ENCODE measurements at regions not wholly inside any gene's neighbourhood (a gene's known extent, or its start where the extent isn't known, plus 50 kb on each side); places are given as distances from the start of the nearest gene placed in this dataset.

GRCh38 chr6:24009319-24009718, 116.7 kb upstream of the NRSN1 start:
- ChIA-PET CTCF (no interaction called here), POLR2A (ENCODE audit: unreplicated experiment) (interaction anchor here (0.6 kb wide), 1 partner anchor 381 kb away, joined by 3 read pairs; no protein-coding TSS in a partner anchor)
- no peaks in the 10 kb centered on the region for H3K79me2 ChIP-seq (ENCODE audit: low read depth)
- intact Hi-C loops (cut with micrococcal nuclease; ENCODE audit: unreplicated experiment): no loop called here
- H3K4me1 ChIP-seq (replicated peaks; ENCODE audit: insufficient read depth): no peaks in the 10 kb centered on the region
- no peaks in the 10 kb centered on the region for H3K36me3 ChIP-seq (ENCODE audit: low read depth)
- no peaks in the 10 kb centered on the region for H3K27me3 ChIP-seq (ENCODE audit: insufficient read depth, low read depth)
- no peak overlapping the region for H3K4me3 ChIP-seq
- H3K9me3 ChIP-seq (ENCODE audit: insufficient read depth, low read depth): no peaks in the 10 kb centered on the region
- H3K9me2 ChIP-seq (ENCODE audit: insufficient read depth): no peaks in the 10 kb centered on the region
- no peak overlapping the region for H3K27ac ChIP-seq
- H4K20me1 ChIP-seq (ENCODE audit: insufficient read depth): no peaks in the 10 kb centered on the region
- H2AFZ ChIP-seq: no peak overlapping the region
- H3K4me2 ChIP-seq: no peak overlapping the region
- TF ChIP-seq EZH2 (IDR thresholded peaks at IDR 0.05; ENCODE audit: low read depth) (no peak), CTCF (conservative IDR thresholded peaks at IDR 0.05) (no peak)
- BruUV-seq (replicated peaks): no TSS peak
- no peak for DNase-seq
- no peaks in the 10 kb centered on the region for H3F3A ChIP-seq (ENCODE audit: insufficient read depth, low read depth)

GRCh38 chr6:24010133-24010532, 115.9 kb upstream of the NRSN1 start:
- Histone ChIP-seq H4K20me1 (ENCODE audit: insufficient read depth) (no peaks in the 10 kb centered on the region), H3K27me3 (ENCODE audit: insufficient read depth, low read depth) (no peaks in the 10 kb centered on the region), H3F3A (ENCODE audit: insufficient read depth, low read depth) (no peaks in the 10 kb centered on the region), H3K9me3 (ENCODE audit: insufficient read depth, low read depth) (no peaks in the 10 kb centered on the region), H3K27ac (no peak overlapping the region), H3K4me1 (replicated peaks; ENCODE audit: insufficient read depth) (no peaks in the 10 kb centered on the region), H3K4me3 (no peak overlapping the region), H3K4me2 (no peak overlapping the region), H3K36me3 (ENCODE audit: low read depth) (no peaks in the 10 kb centered on the region), H2AFZ (no peak overlapping the region), H3K9me2 (ENCODE audit: insufficient read depth) (no peaks in the 10 kb centered on the region), H3K79me2 (ENCODE audit: low read depth) (no peaks in the 10 kb centered on the region)
- CTCF ChIA-PET: no interaction called here
- no peak for DNase-seq
- BruUV-seq (replicated peaks): no TSS peak
- intact Hi-C loops (cut with micrococcal nuclease; ENCODE audit: unreplicated experiment): no loop called here
- no peak for TF ChIP-seq EZH2 (IDR thresholded peaks at IDR 0.05; ENCODE audit: low read depth)
- no peak for TF ChIP-seq CTCF (conservative IDR thresholded peaks at IDR 0.05)
- POLR2A ChIA-PET (ENCODE audit: unreplicated experiment): no interaction called here

GRCh38 chr6:24016286-24016685, 109.7 kb upstream of the NRSN1 start:
- no TSS peak for BruUV-seq (replicated peaks)
- POLR2A ChIA-PET (ENCODE audit: unreplicated experiment): no interaction called here
- TF ChIP-seq EZH2 (IDR thresholded peaks at IDR 0.05; ENCODE audit: low read depth): no peak
- TF ChIP-seq CTCF (conservative IDR thresholded peaks at IDR 0.05): no peak
- Histone ChIP-seq H3F3A (ENCODE audit: insufficient read depth, low read depth) (no peaks in the 10 kb centered on the region), H3K4me2 (no peak overlapping the region), H3K9me2 (ENCODE audit: insufficient read depth) (no peaks in the 10 kb centered on the region), H3K4me1 (replicated peaks; ENCODE audit: insufficient read depth) (no peaks in the 10 kb centered on the region), H3K4me3 (no peak overlapping the region), H3K9me3 (ENCODE audit: insufficient read depth, low read depth) (no peaks in the 10 kb centered on the region), H4K20me1 (ENCODE audit: insufficient read depth) (no peaks in the 10 kb centered on the region), H3K27me3 (ENCODE audit: insufficient read depth, low read depth) (no peaks in the 10 kb centered on the region), H3K27ac (no peak overlapping the region), H2AFZ (no peak overlapping the region), H3K79me2 (ENCODE audit: low read depth) (no peaks in the 10 kb centered on the region), H3K36me3 (ENCODE audit: low read depth) (no peaks in the 10 kb centered on the region)
- no peak for DNase-seq
- intact Hi-C loops (cut with micrococcal nuclease; ENCODE audit: unreplicated experiment): no loop called here
- CTCF ChIA-PET: no interaction called here
